Activated naive CD8-positive, alpha-beta T cell treated with anti-CD3 and anti-CD28 coated beads, Interleukin-2, amount 50 U/mL, for 24 hours (primary cell): ENCODE measurements at regions not wholly inside any gene's neighbourhood (a gene's known extent, or its start where the extent isn't known, plus 50 kb on each side); places are given as distances from the start of the nearest gene placed in this dataset.

Experiments
- ATAC-seq: fragments of 150-1000 bp; cut with Tn5 transposase; one replicate; pipeline ENCODE4 v1.10.0; 2021
- DNase-seq: peaks from one replicate; pipeline ENCODE4 v3.0.0; 2021
- H3K27ac Mint-ChIP-seq: one replicate; pipeline ENCODE4 v1.8.0; 2021; ENCODE audit warnings: mild to moderate bottlenecking, mixed read lengths
- H3K27me3 Mint-ChIP-seq: one replicate; pipeline ENCODE4 v1.8.0; 2021; ENCODE audit warnings: mixed read lengths
- H3K36me3 Mint-ChIP-seq: one replicate; pipeline ENCODE4 v1.8.0; 2021; ENCODE audit warnings: low read depth, mixed read lengths
- H3K4me1 Mint-ChIP-seq: one replicate; pipeline ENCODE4 v1.8.0; 2021; ENCODE audit warnings: mixed read lengths
- H3K4me3 Mint-ChIP-seq: one replicate; pipeline ENCODE4 v1.8.0; 2021; ENCODE audit warnings: mild to moderate bottlenecking, moderate library complexity, mixed read lengths
- H3K9me3 Mint-ChIP-seq: one replicate; pipeline ENCODE4 v1.8.0; 2021; ENCODE audit warnings: mixed read lengths

DNA sequence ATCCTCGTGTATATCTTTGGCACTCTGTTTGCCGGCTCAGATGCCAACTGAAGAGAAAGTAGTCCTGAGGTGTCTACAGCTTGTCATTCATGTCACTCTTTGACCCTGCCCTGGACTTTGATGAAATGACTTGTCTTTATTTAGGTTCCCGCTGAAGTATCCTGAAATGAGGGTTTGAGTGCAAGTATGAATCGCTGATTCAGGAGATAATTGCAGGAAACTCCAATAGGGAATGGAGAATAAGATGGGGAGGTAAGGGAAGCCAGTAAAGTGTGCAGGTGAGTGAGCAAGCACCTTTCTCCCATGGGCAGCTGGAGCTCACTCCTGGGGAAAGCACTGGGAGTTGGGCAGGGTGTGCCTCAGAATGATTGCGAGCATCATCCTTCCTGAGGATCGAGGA lies 50.3 kb upstream of the ZFR start:
- DNase-seq: no peak
- Mint-ChIP-seq H3K36me3 (no peaks in the 10 kb centered on the region), H3K27ac (no peak overlapping the region), H3K4me1 (peaks cover 11% of the 10 kb centered on the region), H3K27me3 (no peaks in the 10 kb centered on the region), H3K9me3 (no peaks in the 10 kb centered on the region), H3K4me3 (no peak overlapping the region)
- no peak for ATAC-seq
